ENCODE measurements at regions not wholly inside any gene's neighbourhood (a gene's known extent, or its start where the extent isn't known, plus 50 kb on each side); places are given as distances from the start of the nearest gene placed in this dataset.

DNA sequence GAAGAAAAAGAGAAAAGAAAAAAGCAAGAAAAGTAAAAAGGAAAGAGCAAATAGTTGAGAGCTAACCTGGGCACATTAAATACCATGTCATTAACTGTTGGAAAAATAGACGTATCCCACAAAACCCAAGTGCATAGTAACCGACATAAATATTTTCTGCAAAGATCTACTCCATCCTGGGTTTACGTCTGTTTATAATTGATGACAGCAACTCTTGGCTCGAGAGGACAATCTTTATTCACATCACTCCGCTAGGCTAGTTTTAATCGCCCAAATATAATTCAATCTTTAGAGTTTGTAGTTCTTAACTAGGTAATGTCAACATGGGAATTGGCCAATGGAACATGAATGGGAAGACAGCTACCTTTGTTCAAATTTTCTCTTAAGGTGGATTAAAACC is 321.7 kb upstream of the TNC start:
- H3K36me3 Mint-ChIP-seq (ENCODE audit: low read depth): no peaks in the 10 kb centered on the region
- intact Hi-C loops (cut with micrococcal nuclease): no loop called here
- no peak overlapping the region for H3K4me3 Mint-ChIP-seq
- DNase-seq: no peak
- no peaks in the 10 kb centered on the region for H3K4me1 Mint-ChIP-seq (ENCODE audit: low read depth)
- CTCF ChIA-PET: no interaction called here
- ATAC-seq: no peak
- no peak overlapping the region for H3K27ac Mint-ChIP-seq
- no peaks in the 10 kb centered on the region for H3K9me3 Mint-ChIP-seq
- H3K27me3 Mint-ChIP-seq: peaks cover 12% of the 10 kb centered on the region
- POLR2A ChIA-PET: no interaction called here
- no peak for TF ChIP-seq CTCF (IDR thresholded peaks at IDR 0.05)

DNA sequence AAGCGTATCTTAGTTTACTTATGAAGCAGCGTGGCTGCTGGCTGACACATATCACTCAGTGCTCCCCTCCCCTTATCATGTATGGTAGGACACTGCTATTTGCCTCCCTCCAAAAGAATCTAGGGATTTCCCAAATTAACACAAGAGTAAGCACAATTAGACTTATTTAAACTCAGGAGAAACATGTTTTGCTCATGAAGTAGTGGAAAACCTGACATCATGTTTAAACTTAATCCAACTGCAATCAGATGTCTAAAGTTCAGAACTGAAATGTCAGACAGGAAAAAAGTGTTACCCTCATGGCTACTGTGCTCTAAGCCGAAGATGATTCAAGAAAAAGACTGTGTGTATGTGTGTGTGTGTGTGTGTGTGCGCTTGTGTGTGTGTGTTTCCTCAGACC is 324.1 kb upstream of the TNC start:
- no peak overlapping the region for H3K27ac Mint-ChIP-seq
- H3K27me3 Mint-ChIP-seq: peaks cover 12% of the 10 kb centered on the region
- ChIA-PET CTCF (no interaction called here), POLR2A (no interaction called here)
- H3K36me3 Mint-ChIP-seq (ENCODE audit: low read depth): no peaks in the 10 kb centered on the region
- no peak for DNase-seq
- no peak for ATAC-seq
- TF ChIP-seq CTCF (IDR thresholded peaks at IDR 0.05): no peak
- H3K4me1 Mint-ChIP-seq (ENCODE audit: low read depth): no peaks in the 10 kb centered on the region
- intact Hi-C loops (cut with micrococcal nuclease): no loop called here
- H3K4me3 Mint-ChIP-seq: no peak overlapping the region
- no peaks in the 10 kb centered on the region for H3K9me3 Mint-ChIP-seq

DNA sequence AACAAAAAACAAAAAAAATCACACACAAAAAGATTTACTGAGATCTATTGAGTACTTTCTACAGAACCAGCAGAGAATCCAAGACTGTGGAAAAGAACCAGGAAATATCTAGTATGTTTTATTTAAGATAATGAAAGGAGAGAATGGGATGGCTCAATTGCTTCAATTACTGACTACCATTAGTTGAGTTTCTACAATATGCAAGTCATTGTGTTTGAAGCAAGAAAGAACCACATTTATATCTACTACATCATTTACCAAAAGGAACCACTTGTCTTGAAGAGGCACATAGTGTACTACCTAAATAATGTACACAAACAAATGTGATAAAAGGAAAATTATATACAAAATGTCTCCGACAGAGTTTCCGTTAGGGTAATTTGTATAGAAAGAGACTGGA is 325.9 kb upstream of the TNC start:
- H3K36me3 Mint-ChIP-seq (ENCODE audit: low read depth): no peaks in the 10 kb centered on the region
- no peak for TF ChIP-seq CTCF (IDR thresholded peaks at IDR 0.05)
- intact Hi-C loops (cut with micrococcal nuclease): no loop called here
- no peak overlapping the region for H3K4me3 Mint-ChIP-seq
- no peaks in the 10 kb centered on the region for H3K4me1 Mint-ChIP-seq (ENCODE audit: low read depth)
- ATAC-seq (no peak), DNase-seq (no peak)
- ChIA-PET CTCF (no interaction called here), POLR2A (no interaction called here)
- H3K27ac Mint-ChIP-seq: no peak overlapping the region
- H3K27me3 Mint-ChIP-seq: peaks cover 8% of the 10 kb centered on the region
- H3K9me3 Mint-ChIP-seq: no peaks in the 10 kb centered on the region

DNA sequence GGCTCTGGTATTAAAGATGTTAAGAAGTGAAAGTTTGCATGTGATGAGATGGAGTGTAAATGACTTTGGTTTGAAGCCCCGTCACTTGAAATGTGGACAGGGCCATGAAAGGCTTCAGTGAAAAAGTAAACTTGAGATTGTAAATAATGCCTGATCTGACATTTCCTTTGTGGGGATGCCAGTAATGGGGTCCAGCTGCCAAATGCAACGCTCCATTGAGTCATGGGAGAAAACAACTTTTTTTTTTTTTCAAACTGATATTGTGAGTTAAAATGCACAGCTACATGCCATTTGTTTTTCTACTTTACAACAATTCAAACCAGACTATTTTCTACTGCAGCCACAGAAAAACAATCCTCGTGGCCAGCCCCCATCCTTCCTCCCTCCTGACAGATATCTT is 327.0 kb upstream of the TNC start:
- CTCF ChIA-PET: no interaction called here

DNA sequence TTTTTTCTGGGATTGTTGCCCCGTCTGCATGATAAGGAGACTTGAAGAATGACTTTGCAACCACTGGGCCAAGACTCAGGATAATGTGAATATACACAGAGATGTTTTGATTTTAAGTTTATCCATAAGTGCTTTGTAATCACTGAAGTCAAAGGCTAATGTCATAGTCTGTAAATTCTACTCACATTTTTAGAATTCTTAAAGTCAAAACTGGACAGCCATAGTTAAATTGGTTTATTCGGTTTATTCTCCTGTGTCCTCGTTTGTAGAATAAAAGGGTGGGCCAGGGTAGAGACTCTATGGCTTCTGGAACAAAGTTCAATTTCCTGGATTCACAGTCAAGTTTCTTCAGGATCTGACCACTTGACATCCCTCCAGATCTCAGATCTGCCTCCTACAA is 327.7 kb upstream of the TNC start:
- Mint-ChIP-seq H3K4me3 (no peak overlapping the region), H3K36me3 (ENCODE audit: low read depth) (no peaks in the 10 kb centered on the region), H3K27ac (no peak overlapping the region), H3K9me3 (no peaks in the 10 kb centered on the region), H3K4me1 (ENCODE audit: low read depth) (no peaks in the 10 kb centered on the region), H3K27me3 (peaks cover 5% of the 10 kb centered on the region)
- intact Hi-C loops (cut with micrococcal nuclease): no loop called here
- ChIA-PET CTCF (no interaction called here), POLR2A (no interaction called here)
- no peak for ATAC-seq
- TF ChIP-seq CTCF (IDR thresholded peaks at IDR 0.05): no peak
- no peak for DNase-seq

More for the DNA sequence above, 327.0 kb upstream of the TNC start:
- no peak overlapping the region for H3K4me3 Mint-ChIP-seq
- H3K9me3 Mint-ChIP-seq: no peaks in the 10 kb centered on the region
- H3K4me1 Mint-ChIP-seq (ENCODE audit: low read depth): no peaks in the 10 kb centered on the region
- POLR2A ChIA-PET: no interaction called here
- ATAC-seq (no peak), DNase-seq (no peak)
- no peak for TF ChIP-seq CTCF (IDR thresholded peaks at IDR 0.05)
- no peak overlapping the region for H3K27ac Mint-ChIP-seq
- intact Hi-C loops (cut with micrococcal nuclease): no loop called here
- H3K36me3 Mint-ChIP-seq (ENCODE audit: low read depth): no peaks in the 10 kb centered on the region
- peaks cover 5% of the 10 kb centered on the region for H3K27me3 Mint-ChIP-seq

All from activated CD8-positive, alpha-beta T cell treated with anti-CD3 and anti-CD28 coated beads for 36 hours (primary cell).